GM12891 (cell line): ENCODE measurements at regions not wholly inside any gene's neighbourhood (a gene's known extent, or its start where the extent isn't known, plus 50 kb on each side); places are given as distances from the start of the nearest gene placed in this dataset.

Experiments
- POLR2A ChIP-seq: IDR thresholded peaks from 2 replicates; pipeline ENCODE4 v1.6.1; 2011; ENCODE audit warnings: low read depth, low read length, control low read depth
- POLR2AphosphoS5 ChIP-seq: IDR thresholded peaks from 2 replicates; pipeline ENCODE4 v1.6.1; 2011; ENCODE audit warnings: low read depth, low read length, control low read depth
- SPI1 ChIP-seq: IDR thresholded peaks from 2 replicates; pipeline ENCODE4 v1.6.1; 2011; ENCODE audit warnings: low read depth, low read length, control low read depth
- TAF1 ChIP-seq: IDR thresholded peaks from 2 replicates; pipeline ENCODE4 v1.6.1; 2011; ENCODE audit warnings: low read depth, low read length, control low read depth

- TF ChIP-seq POLR2A = no peak
- no peak for TF ChIP-seq TAF1
- TF ChIP-seq POLR2AphosphoS5 = no peak
- TF ChIP-seq SPI1 = 0 out of 2 replicates have a peak, but pooled peaks have one; percentile 2
Measured at GRCh38 chr2:147485210-147485851, 359.5 kb upstream of the ACVR2A start.
